Ovary (tissue), 7 donors: ENCODE measurements at regions not wholly inside any gene's neighbourhood (a gene's known extent, or its start where the extent isn't known, plus 50 kb on each side); places are given as distances from the start of the nearest gene placed in this dataset.

Experiments used
- DNase-seq, 5 donors: peaks; one replicate each; pipeline ENCODE4 v3.0.0-alpha.2; 2019 to 2020
- H3K27ac ChIP-seq, 2 donors: fragments of 200-600 bp; one replicate each; pipeline versions ENCODE4 v1.5.1 to v1.8.0; 2019 to 2022
- H3K27me3 ChIP-seq: fragments of 200-600 bp; one replicate; pipeline ENCODE4 v1.8.0; 2022
- H3K36me3 ChIP-seq: fragments of 200-600 bp; sonication (generic); one replicate; pipeline ENCODE4 v1.5.1; 2019
- H3K4me1 ChIP-seq: one replicate; pipeline ENCODE4 v1.8.1; 2013; ENCODE audit warnings: mild to moderate bottlenecking, moderate library complexity; ENCODE audit not compliant: insufficient read depth
- H3K4me3 ChIP-seq: fragments of 200-600 bp; sonication (generic); one replicate; pipeline ENCODE4 v1.5.1; 2017
- H3K9me3 ChIP-seq, 2 donors: fragments of 200-600 bp in 1 of 2; sonication (generic) in 1 of 2; one replicate each; pipeline versions ENCODE4 v1.5.1 to v1.8.1; 2013 to 2019; ENCODE audit warnings: mild to moderate bottlenecking in 1 of 2, moderate library complexity in 1 of 2
- CTCF ChIP-seq, 3 donors: fragments of 450-650 bp in 2 of 3; fragments of 200-600 bp in 1 of 3; IDR thresholded peaks; one replicate each; pipeline versions ENCODE4 v1.5.1 to v1.8.0; 2016 to 2022; ENCODE audit warnings: antibody characterized with exemption in 3 of 3, mild to moderate bottlenecking in 1 of 3
- EP300 ChIP-seq: sonication (generic); formaldehyde crosslinking; IDR thresholded peaks from one replicate; pipeline ENCODE4 v1.6.1; 2017; ENCODE audit warnings: antibody characterized with exemption
- POLR2A ChIP-seq: fragments of 450-650 bp; IDR thresholded peaks from one replicate; pipeline ENCODE4 v1.6.1; 2017; ENCODE audit warnings: antibody characterized with exemption, mild to moderate bottlenecking, moderate library complexity
- WGBS, 3 donors: extraction: QIAGEN DNeasy Blood & Tissue Kit in 1 of 3; methylation state at CpG; one replicate each; pipeline versions ENCODE4 v1.1.5 to v1.1.7; 2013 to 2017; 5-methylcytosine and 5-hydroxymethylcytosine counted together
- intact Hi-C, 4 donors: fragments of 100-400 bp; cut with DNase I; formaldehyde crosslinking; loops; one replicate each; pipeline versions ENCODE4 v1.11.0 to v1.15.1; 2022 to 2023
- donor health status: DM: no; HTN: no; CAD: no; lungs with moderate emphysema.
- donor health status: DM: no; HTN: no; CAD: no.
- donor health status: Bipolar disorder and iron deficiency.
- donor health status: DM: no; HTN: no; CAD: no.
- donor health status: DM: yes; HTN: yes; CAD: no.

DNA sequence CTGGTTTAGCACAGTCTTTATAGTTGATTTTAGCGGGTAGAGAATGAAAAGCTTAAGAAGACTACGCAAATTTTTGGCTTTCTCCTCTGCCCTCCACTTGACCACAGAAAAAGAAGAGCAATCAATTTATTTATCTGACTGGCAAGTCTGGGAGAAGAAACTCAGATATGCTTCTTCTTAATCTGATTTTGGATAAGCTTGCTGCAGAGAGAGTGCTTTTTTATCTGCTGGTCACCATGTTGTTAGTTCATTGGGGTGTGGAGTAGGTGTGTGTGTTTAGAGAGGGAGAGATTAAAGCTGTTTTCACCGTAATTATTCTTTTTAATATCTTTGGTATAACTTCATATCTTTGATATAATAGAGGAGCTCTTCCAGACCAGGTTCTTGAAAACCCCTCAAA lies 471.4 kb upstream of the SLC10A2 start:
- Histone ChIP-seq H3K4me3 (no peak overlapping the region), H3K4me1 (no peaks in the 10 kb centered on the region), H3K36me3 (no peaks in the 10 kb centered on the region), H3K27ac (no peak overlapping the region), H3K9me3 (no peaks in the 10 kb centered on the region), H3K27me3 (no peaks in the 10 kb centered on the region)
- DNase-seq = no peak
- no peak for TF ChIP-seq EP300
- no peak for TF ChIP-seq CTCF (IDR thresholded peaks at IDR 0.05)
- no peak for TF ChIP-seq POLR2A
- 83 to 90% (median 87%) methylated on average over 3 of the region's 3 CpGs for WGBS, 3 donors
- intact Hi-C loops = no loop called here

DNA sequence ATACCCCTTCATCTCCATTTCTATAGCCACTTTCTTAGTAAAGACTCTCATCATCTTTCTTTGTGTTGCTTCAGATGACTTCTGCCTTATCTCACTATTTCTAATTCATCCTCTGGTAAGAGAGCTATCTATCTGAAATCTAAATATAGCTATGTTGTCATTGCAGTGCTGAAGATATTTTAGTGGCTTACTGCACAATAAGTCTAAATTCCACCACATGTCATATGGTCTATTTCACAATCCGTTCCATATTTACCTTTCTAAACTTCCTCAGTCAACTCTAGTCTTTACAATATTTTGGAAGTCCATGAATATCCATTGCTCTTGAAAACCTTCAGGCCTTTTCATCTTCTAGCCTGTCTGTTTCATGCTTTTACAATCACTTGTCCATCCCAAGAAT lies 465.1 kb upstream of the SLC10A2 start:
- WGBS, 3 donors = 77 to 91% (median 83%) methylated on average over 1 of the region's 1 CpG
- Histone ChIP-seq H3K27ac (no peak overlapping the region), H3K36me3 (no peaks in the 10 kb centered on the region), H3K27me3 (no peaks in the 10 kb centered on the region), H3K4me1 (no peaks in the 10 kb centered on the region), H3K9me3 (no peaks in the 10 kb centered on the region), H3K4me3 (no peak overlapping the region)
- no peak for TF ChIP-seq POLR2A
- TF ChIP-seq CTCF (IDR thresholded peaks at IDR 0.05) = no peak
- TF ChIP-seq EP300 = no peak
- DNase-seq = no peak
- intact Hi-C loops = loop anchor here in 1 of 4 donors (5.0 kb wide), 1 partner anchor 71 kb away; no protein-coding TSS in a partner anchor

GRCh38 chr13:103528437-103528836 lies 462.2 kb upstream of the SLC10A2 start:
- H3K4me3 ChIP-seq = no peak overlapping the region
- intact Hi-C loops = no loop called here

DNA sequence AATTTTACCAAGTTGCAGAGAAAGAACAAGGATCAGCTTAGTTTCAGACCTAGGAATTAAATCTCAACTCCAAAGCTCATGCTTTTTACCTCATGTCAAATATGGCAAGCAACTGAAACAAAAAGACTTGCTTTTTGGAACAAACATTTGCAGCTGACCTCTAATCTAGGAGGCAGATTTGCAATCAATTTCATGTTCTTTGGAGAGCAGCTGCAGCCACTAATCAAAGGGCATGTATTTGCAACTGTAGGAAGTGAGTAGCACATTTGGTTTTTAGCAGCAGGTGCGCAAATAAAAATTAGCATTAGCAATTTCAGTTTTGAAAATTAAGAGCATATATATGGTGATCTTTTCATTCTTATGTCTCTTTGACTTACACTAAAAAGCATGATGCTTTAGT lies 459.3 kb upstream of the SLC10A2 start:
- no peaks in the 10 kb centered on the region for H3K4me1 ChIP-seq
- DNase-seq = no peak
- no peaks in the 10 kb centered on the region for H3K9me3 ChIP-seq
- no peaks in the 10 kb centered on the region for H3K36me3 ChIP-seq
- 90 to 98% (median 97%) methylated on average over 1 of the region's 1 CpG for WGBS, 3 donors
- intact Hi-C loops = no loop called here
- H3K27me3 ChIP-seq = no peaks in the 10 kb centered on the region
- H3K27ac ChIP-seq = no peak overlapping the region
- TF ChIP-seq POLR2A (no peak), EP300 (no peak), CTCF (IDR thresholded peaks at IDR 0.05) (no peak)
- H3K4me3 ChIP-seq = no peak overlapping the region

More at GRCh38 chr13:103528437-103528836, 462.2 kb upstream of the SLC10A2 start:
- Histone ChIP-seq H3K36me3 (no peaks in the 10 kb centered on the region), H3K27me3 (no peaks in the 10 kb centered on the region), H3K27ac (no peak overlapping the region), H3K9me3 (no peaks in the 10 kb centered on the region), H3K4me1 (no peaks in the 10 kb centered on the region)
- no peak for DNase-seq
- TF ChIP-seq CTCF (IDR thresholded peaks at IDR 0.05) (no peak), EP300 (no peak), POLR2A (no peak)
- WGBS, 3 donors = 8 to 19% (median 13%) methylated on average over 2 of the region's 2 CpGs

GRCh38 chr13:103523858-103524257 lies 457.6 kb upstream of the SLC10A2 start:
- no peak for DNase-seq
- no peak overlapping the region for H3K4me3 ChIP-seq
- no peak overlapping the region for H3K27ac ChIP-seq
- H3K4me1 ChIP-seq = no peaks in the 10 kb centered on the region
- intact Hi-C loops = no loop called here
- H3K9me3 ChIP-seq = no peaks in the 10 kb centered on the region
- TF ChIP-seq EP300 (no peak), POLR2A (no peak), CTCF (IDR thresholded peaks at IDR 0.05) (no peak)
- 50 to 65% (median 63%) methylated on average over 7 of the region's 7 CpGs for WGBS, 3 donors
- no peaks in the 10 kb centered on the region for H3K27me3 ChIP-seq
- no peaks in the 10 kb centered on the region for H3K36me3 ChIP-seq
